Astrocyte of the spinal cord (primary cell): ENCODE measurements at regions not wholly inside any gene's neighbourhood (a gene's known extent, or its start where the extent isn't known, plus 50 kb on each side); places are given as distances from the start of the nearest gene placed in this dataset.

Experiments used
- DNase-seq: peaks from one replicate; pipeline ENCODE4 v3.0.0; 2011; ENCODE audit warnings: low read depth, low spot score
- H3K4me3 ChIP-seq: 2 replicates; pipeline ENCODE4 v1.5.1; 2011; ENCODE audit warnings: low read depth, mild to moderate bottlenecking, low read length, moderate library complexity
- CTCF ChIP-seq: IDR thresholded peaks from 2 replicates; pipeline ENCODE4 v1.5.1; 2012; ENCODE audit warnings: low read depth, mild to moderate bottlenecking, low read length, inconsistent platforms
- in situ Hi-C: cut with HindIII; loops from 2 replicates; pipeline ENCODE4 v1.10.0; 2017; ENCODE audit warnings: low sequenced_read_pairs

GRCh38 chr2:236507393-236508085, 62.1 kb upstream of the ACKR3 start:
- DNase-seq: peak; percentile 30
- peak overlapping the region; percentile 44 for H3K4me3 ChIP-seq
- no peak for TF ChIP-seq CTCF

DNA sequence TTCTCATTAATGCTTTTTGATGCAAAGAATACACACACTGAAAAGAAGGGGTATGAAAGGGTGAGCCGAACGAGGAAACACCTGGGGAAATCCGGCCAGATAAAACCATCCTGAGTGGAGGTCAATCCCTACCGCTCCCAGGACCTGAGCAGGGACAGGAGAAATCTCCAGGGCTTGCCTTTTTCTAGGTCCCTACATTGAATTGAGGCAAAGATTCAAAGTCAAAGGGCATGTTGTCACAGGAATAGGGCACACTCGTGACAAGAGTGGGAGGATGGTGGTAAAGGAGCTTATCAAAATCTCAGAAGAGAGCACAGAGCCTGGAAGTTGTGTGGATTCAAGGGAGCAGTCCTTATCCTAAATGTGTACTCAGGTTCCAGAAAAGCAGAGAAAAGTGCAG, 61.2 kb upstream of the ACKR3 start:
- H3K4me3 ChIP-seq: no peak overlapping the region
- in situ Hi-C loops: no loop called here
- no peak for DNase-seq
- no peak for TF ChIP-seq CTCF

More at GRCh38 chr2:236507393-236508085, 62.1 kb upstream of the ACKR3 start:
- in situ Hi-C loops: no loop called here

- no peak for DNase-seq
- in situ Hi-C loops: no loop called here
- TF ChIP-seq CTCF: no peak
- H3K4me3 ChIP-seq: no peak overlapping the region
These were observed 59.6 kb upstream of the ACKR3 start for GRCh38 chr2:236510034-236510433.

GRCh38 chr2:236511266-236511665, 58.4 kb upstream of the ACKR3 start:
- TF ChIP-seq CTCF: no peak
- no peak for DNase-seq
- in situ Hi-C loops: no loop called here
- no peak overlapping the region for H3K4me3 ChIP-seq

GRCh38 chr2:236512267-236512666, 57.4 kb upstream of the ACKR3 start:
- in situ Hi-C loops: no loop called here
- DNase-seq: no peak
- no peak for TF ChIP-seq CTCF
- no peak overlapping the region for H3K4me3 ChIP-seq

GRCh38 chr2:236512902-236513435, 56.7 kb upstream of the ACKR3 start:
- peak; percentile 84 for TF ChIP-seq CTCF
- DNase-seq: peak; percentile 58
- in situ Hi-C loops: no loop called here
- no peak overlapping the region for H3K4me3 ChIP-seq
